ENCODE measurements at regions not wholly inside any gene's neighbourhood (a gene's known extent, or its start where the extent isn't known, plus 50 kb on each side); places are given as distances from the start of the nearest gene placed in this dataset.

DNA sequence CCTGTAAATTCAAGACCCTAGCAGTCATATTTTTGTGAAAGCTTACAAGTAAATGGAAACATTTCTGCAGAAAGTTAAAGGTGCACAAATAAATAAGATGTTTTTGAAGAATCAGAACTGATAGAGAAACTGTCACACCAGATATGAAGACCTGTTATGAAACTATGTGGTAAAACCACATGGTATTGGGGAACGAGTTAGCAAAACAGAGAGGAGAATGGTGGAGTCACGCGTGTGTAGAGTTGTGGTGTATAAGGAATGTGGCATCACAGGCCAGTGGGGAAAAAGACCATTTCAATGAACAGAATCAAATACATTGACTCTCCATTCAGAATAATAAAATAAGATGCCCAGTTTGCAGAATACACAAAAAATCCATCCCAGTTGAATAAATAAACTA is 477.2 kb downstream of the ICE1 start:
- TF ChIP-seq, protein P1, sequence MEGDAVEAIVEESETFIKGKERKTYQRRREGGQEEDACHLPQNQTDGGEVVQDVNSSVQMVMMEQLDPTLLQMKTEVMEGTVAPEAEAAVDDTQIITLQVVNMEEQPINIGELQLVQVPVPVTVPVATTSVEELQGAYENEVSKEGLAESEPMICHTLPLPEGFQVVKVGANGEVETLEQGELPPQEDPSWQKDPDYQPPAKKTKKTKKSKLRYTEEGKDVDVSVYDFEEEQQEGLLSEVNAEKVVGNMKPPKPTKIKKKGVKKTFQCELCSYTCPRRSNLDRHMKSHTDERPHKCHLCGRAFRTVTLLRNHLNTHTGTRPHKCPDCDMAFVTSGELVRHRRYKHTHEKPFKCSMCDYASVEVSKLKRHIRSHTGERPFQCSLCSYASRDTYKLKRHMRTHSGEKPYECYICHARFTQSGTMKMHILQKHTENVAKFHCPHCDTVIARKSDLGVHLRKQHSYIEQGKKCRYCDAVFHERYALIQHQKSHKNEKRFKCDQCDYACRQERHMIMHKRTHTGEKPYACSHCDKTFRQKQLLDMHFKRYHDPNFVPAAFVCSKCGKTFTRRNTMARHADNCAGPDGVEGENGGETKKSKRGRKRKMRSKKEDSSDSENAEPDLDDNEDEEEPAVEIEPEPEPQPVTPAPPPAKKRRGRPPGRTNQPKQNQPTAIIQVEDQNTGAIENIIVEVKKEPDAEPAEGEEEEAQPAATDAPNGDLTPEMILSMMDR (conservative IDR thresholded peaks at IDR 0.05; ENCODE audit: low read depth, low read length): no peak
- no peak for TF ChIP-seq EZH2 (IDR thresholded peaks at IDR 0.05; ENCODE audit: borderline replicate concordance, low read depth, low read length, poor library complexity, severe bottlenecking)
- intact Hi-C loops (cut with micrococcal nuclease; ENCODE audit: unreplicated experiment): no loop called here
- ChIA-PET POLR2A (ENCODE audit: low non-redundant PET) (no interaction called here), CTCF (no interaction called here)
- Histone ChIP-seq H3K4me1 (ENCODE audit: insufficient read depth, low read length, poor library complexity, severe bottlenecking) (no peaks in the 10 kb centered on the region), H3K4me3 (ENCODE audit: low read depth, low read length, poor library complexity, severe bottlenecking) (no peak overlapping the region), H3K27me3 (replicated peaks; ENCODE audit: insufficient read depth, low read depth, low read length, poor library complexity) (peaks cover 3% of the 10 kb centered on the region), H3K36me3 (ENCODE audit: insufficient read depth, low read length, poor library complexity, severe bottlenecking) (no peaks in the 10 kb centered on the region), H3K9me3 (ENCODE audit: low read depth, low read length, poor library complexity, severe bottlenecking) (no peaks in the 10 kb centered on the region), H3K27ac (ENCODE audit: low read depth, low read length, poor library complexity, severe bottlenecking) (no peak overlapping the region)
- no peak for DNase-seq (ENCODE audit: low spot score)
- BruUV-seq (replicated peaks): no TSS peak

DNA sequence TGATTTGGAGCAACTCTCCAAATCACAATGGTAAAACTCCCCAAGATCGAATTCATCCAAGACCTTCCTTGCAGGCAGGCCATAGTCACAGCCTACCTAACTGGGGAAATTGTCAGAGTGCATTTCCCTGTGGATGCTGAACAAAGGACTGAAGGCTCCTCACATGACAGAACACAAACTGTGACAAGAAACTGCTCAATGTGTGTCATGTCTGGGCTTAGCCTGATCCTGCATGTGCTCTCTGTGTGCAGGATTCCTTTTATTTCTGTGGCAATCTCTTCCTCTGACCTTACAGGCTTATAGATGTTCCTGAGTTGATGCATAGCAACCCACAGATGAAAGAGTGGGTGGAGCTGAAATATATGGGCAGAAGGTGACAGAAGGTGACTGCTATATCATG is 465.8 kb downstream of the ICE1 start:
- DNase-seq (ENCODE audit: low spot score): no peak
- Histone ChIP-seq H3K4me3 (ENCODE audit: low read depth, low read length, poor library complexity, severe bottlenecking) (no peak overlapping the region), H3K36me3 (ENCODE audit: insufficient read depth, low read length, poor library complexity, severe bottlenecking) (no peaks in the 10 kb centered on the region), H3K9me3 (ENCODE audit: low read depth, low read length, poor library complexity, severe bottlenecking) (no peaks in the 10 kb centered on the region), H3K27me3 (replicated peaks; ENCODE audit: insufficient read depth, low read depth, low read length, poor library complexity) (peaks cover 9% of the 10 kb centered on the region), H3K27ac (ENCODE audit: low read depth, low read length, poor library complexity, severe bottlenecking) (no peak overlapping the region), H3K4me1 (ENCODE audit: insufficient read depth, low read length, poor library complexity, severe bottlenecking) (no peaks in the 10 kb centered on the region)
- BruUV-seq (replicated peaks): no TSS peak
- intact Hi-C loops (cut with micrococcal nuclease; ENCODE audit: unreplicated experiment): loop anchor here (5.0 kb wide), 1 partner anchor 689 kb away; no protein-coding TSS in a partner anchor
- ChIA-PET CTCF (no interaction called here), POLR2A (ENCODE audit: low non-redundant PET) (no interaction called here)
- no peak for TF ChIP-seq EZH2 (IDR thresholded peaks at IDR 0.05; ENCODE audit: borderline replicate concordance, low read depth, low read length, poor library complexity, severe bottlenecking)
- TF ChIP-seq, protein P1 (conservative IDR thresholded peaks at IDR 0.05; ENCODE audit: low read depth, low read length): no peak

DNA sequence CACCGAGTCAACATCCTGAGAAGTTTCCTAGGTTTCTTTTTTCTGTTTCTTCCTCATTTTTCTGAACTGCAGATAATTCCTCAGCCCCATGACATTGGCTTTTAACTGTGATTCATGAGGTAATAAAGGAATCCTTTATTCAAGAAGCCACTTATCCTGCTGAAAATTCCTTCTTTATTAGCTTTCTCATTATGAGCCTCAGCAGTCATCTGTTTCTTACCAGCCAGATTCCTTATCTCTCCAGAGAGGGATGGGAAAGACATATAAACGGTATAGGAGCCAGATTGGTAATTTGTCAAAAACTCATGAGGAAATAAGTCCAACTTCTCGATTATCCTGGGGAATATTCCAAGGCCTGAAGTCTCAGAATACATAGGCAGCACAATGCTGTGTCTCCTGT is 465.4 kb downstream of the ICE1 start:
- TF ChIP-seq EZH2 (IDR thresholded peaks at IDR 0.05; ENCODE audit: borderline replicate concordance, low read depth, low read length, poor library complexity, severe bottlenecking): no peak
- TF ChIP-seq, protein P1 (conservative IDR thresholded peaks at IDR 0.05; ENCODE audit: low read depth, low read length): no peak
- no peaks in the 10 kb centered on the region for H3K4me1 ChIP-seq (ENCODE audit: insufficient read depth, low read length, poor library complexity, severe bottlenecking)
- no peak overlapping the region for H3K4me3 ChIP-seq (ENCODE audit: low read depth, low read length, poor library complexity, severe bottlenecking)
- BruUV-seq (replicated peaks): no TSS peak
- DNase-seq (ENCODE audit: low spot score): no peak
- H3K36me3 ChIP-seq (ENCODE audit: insufficient read depth, low read length, poor library complexity, severe bottlenecking): no peaks in the 10 kb centered on the region
- intact Hi-C loops (cut with micrococcal nuclease; ENCODE audit: unreplicated experiment): loop anchor here (5.0 kb wide), 1 partner anchor 689 kb away; no protein-coding TSS in a partner anchor
- ChIA-PET CTCF (no interaction called here), POLR2A (ENCODE audit: low non-redundant PET) (no interaction called here)
- H3K27me3 ChIP-seq (replicated peaks; ENCODE audit: insufficient read depth, low read depth, low read length, poor library complexity): peaks cover 9% of the 10 kb centered on the region
- no peak overlapping the region for H3K27ac ChIP-seq (ENCODE audit: low read depth, low read length, poor library complexity, severe bottlenecking)
- H3K9me3 ChIP-seq (ENCODE audit: low read depth, low read length, poor library complexity, severe bottlenecking): no peaks in the 10 kb centered on the region
